K562 (cell line): ENCODE measurements at regions not wholly inside any gene's neighbourhood (a gene's known extent, or its start where the extent isn't known, plus 50 kb on each side); places are given as distances from the start of the nearest gene placed in this dataset.

Experiments
- ATAC-seq: fragments of 200-7000 bp; cut with Tn5 transposase; 3 replicates; pipeline ENCODE4 v1.9.1; 2020; ENCODE audit warnings: moderate library complexity
- BruUV-seq: library from RNA; stranded (reverse); fragments of 400-500 nt; replicated peaks from 2 replicates; lab custom pipeline; 2021; lab: Mats Ljungman, UMichigan
- CTCF ChIA-PET: fragments of 300-600 bp; formaldehyde crosslinking; extraction: SDS; loops from one replicate; lab custom pipeline; 2021; ENCODE audit warnings: low intra/inter-chr PET ratio; lab: Yijun Ruan, JAX
- POLR2A ChIA-PET: fragments of 300-600, 350-650 bp; sonication (Branson Sonifier 250); formaldehyde crosslinking; extraction: SDS; loops from one replicate; lab custom pipeline; 2021; ENCODE audit warnings: antibody characterized with exemption, inconsistent platforms; lab: Yijun Ruan, JAX
- DNase-seq, 4 experiments: peaks; one replicate each; pipeline versions ENCODE4 v3.0.0 to v3.0.0-alpha.2; 2011 to 2018; ENCODE audit warnings: low spot score in 3 of 4, mixed read lengths in 3 of 4; ENCODE audit errors: extremely low read depth in 1 of 4
- FAIRE-seq: peaks from 2 replicates; lab custom pipeline; 2011; peaks lifted over from hg19 to GRCh38; lab: Jason Lieb, UNC
- H2AFZ ChIP-seq: 2 replicates; pipeline ENCODE4 v1.6.0; 2011; ENCODE audit warnings: low read depth, low read length, control low read depth, inconsistent platforms
- H3K27ac ChIP-seq: fragments of 200-600 bp; 3 replicates; pipeline ENCODE4 v1.8.0; 2011; ENCODE audit warnings: low read depth, mild to moderate bottlenecking, control low read depth, inconsistent platforms, low read length, moderate library complexity, mixed read lengths; ENCODE audit errors: extremely low read depth
- H3K27me3 ChIP-seq, 2 experiments: fragments of 300-600 bp in 1 of 2; 2 replicates in 1 of 2; 3 replicates in 1 of 2; pipeline versions ENCODE4 v1.6.0 to v1.8.0; 2011; ENCODE audit warnings: inconsistent platforms in 2 of 2, low read length in 2 of 2, mild to moderate bottlenecking in 1 of 2, mixed read lengths in 1 of 2, moderate library complexity in 1 of 2; ENCODE audit not compliant: control insufficient read depth in 2 of 2, insufficient read depth in 2 of 2
- H3K36me3 ChIP-seq: fragments of 300-600 bp; 3 replicates; pipeline ENCODE4 v1.8.0; 2011; ENCODE audit warnings: mild to moderate bottlenecking, low read length, inconsistent platforms; ENCODE audit not compliant: control insufficient read depth, insufficient read depth
- H3K4me1 ChIP-seq, 2 experiments: fragments of 200-600 bp in 1 of 2; replicated peaks in 1 of 2; 2 replicates in 1 of 2; 3 replicates in 1 of 2; pipeline versions ENCODE4 v1.5.1 to v1.8.0; 2011; ENCODE audit warnings: inconsistent platforms in 2 of 2, low read length in 2 of 2, mild to moderate bottlenecking in 1 of 2, mixed read lengths in 1 of 2, moderate library complexity in 1 of 2; ENCODE audit not compliant: control insufficient read depth in 2 of 2, insufficient read depth in 2 of 2
- H3K4me2 ChIP-seq: 2 replicates; pipeline ENCODE4 v1.6.1; 2011; ENCODE audit warnings: low read length, control low read depth, inconsistent platforms, mixed read lengths; ENCODE audit not compliant: insufficient read depth
- H3K4me3 ChIP-seq: fragments of 200-600 bp; sonication (generic), shearing (Covaris generic); 2 replicates; pipeline ENCODE4 v1.5.1; 2016; ENCODE audit warnings: control low read depth, inconsistent platforms
- H3K79me2 ChIP-seq: fragments of 200-600 bp; 3 replicates; pipeline ENCODE4 v1.8.0; 2011; ENCODE audit warnings: low read length, inconsistent platforms; ENCODE audit not compliant: control insufficient read depth, insufficient read depth
- H3K9ac ChIP-seq, 2 experiments: 2 replicates each; pipeline versions ENCODE4 v1.6.0 to v1.6.1; 2011; ENCODE audit warnings: low read depth in 2 of 2, low read length in 2 of 2, control low read depth in 1 of 2, inconsistent platforms in 1 of 2, mild to moderate bottlenecking in 1 of 2, mixed read lengths in 1 of 2; ENCODE audit not compliant: insufficient read depth in 1 of 2
- H3K9me1 ChIP-seq: one replicate; pipeline ENCODE4 v1.6.0; 2011; ENCODE audit warnings: inconsistent platforms, mild to moderate bottlenecking, low read length, moderate library complexity; ENCODE audit not compliant: control insufficient read depth, insufficient read depth
- H3K9me3 ChIP-seq: replicated peaks from 2 replicates; pipeline ENCODE4 v1.5.1; 2011; ENCODE audit warnings: low read depth, low read length, inconsistent platforms; ENCODE audit not compliant: control insufficient read depth, insufficient read depth
- H4K20me1 ChIP-seq: replicated peaks from 2 replicates; pipeline ENCODE4 v1.6.1; 2011; ENCODE audit warnings: low read length, inconsistent platforms, mixed read lengths; ENCODE audit not compliant: control insufficient read depth, insufficient read depth
- DMBX1 ChIP-seq: fragments of 250-450 bp; sonication (Bioruptor Pico); IDR thresholded peaks from 2 replicates; pipeline ENCODE4 v1.8.0; 2022; ENCODE audit warnings: inconsistent platforms, mild to moderate bottlenecking, moderate library complexity, borderline replicate concordance
- HIVEP1 ChIP-seq: fragments of 250-450 bp; sonication (Bioruptor Pico); IDR thresholded peaks from 2 replicates; pipeline ENCODE4 v1.4.0; 2020; ENCODE audit warnings: mild to moderate bottlenecking
- KHSRP ChIP-seq: fragments of 450-650 bp; IDR thresholded peaks from 2 replicates; pipeline ENCODE4 v1.6.1; 2017
- KLF10 ChIP-seq: fragments of 250-450 bp; sonication (Bioruptor Pico); IDR thresholded peaks from 2 replicates; pipeline ENCODE4 v1.6.1; 2021; ENCODE audit warnings: matching md5 sums
- NFXL1 ChIP-seq: fragments of 450-650 bp; formaldehyde crosslinking; IDR thresholded peaks from 2 replicates; pipeline ENCODE4 v1.4.0; 2021; ENCODE audit warnings: mild to moderate bottlenecking
- PCBP1 ChIP-seq: fragments of 200-400 bp; formaldehyde crosslinking; IDR thresholded peaks from 2 replicates; pipeline ENCODE4 v1.6.1; 2018; ENCODE audit warnings: mild to moderate bottlenecking, low read depth, low read length; ENCODE audit not compliant: poor library complexity, severe bottlenecking
- STAG1 ChIP-seq: sonication (generic); formaldehyde crosslinking; IDR thresholded peaks from 2 replicates; pipeline ENCODE4 v1.5.0; 2020; ENCODE audit warnings: missing genetic modification reagents, borderline replicate concordance
- ZFP1 ChIP-seq: fragments of 450-650 bp; formaldehyde crosslinking; IDR thresholded peaks from 2 replicates; pipeline ENCODE4 v1.4.0; 2020; ENCODE audit warnings: mild to moderate bottlenecking, mixed read lengths
- ZNF778 ChIP-seq: fragments of 450-650 bp; formaldehyde crosslinking; IDR thresholded peaks from 2 replicates; pipeline ENCODE4 v1.4.0; 2020; ENCODE audit warnings: mild to moderate bottlenecking, moderate library complexity
- WGBS: fragments of 100-300 bp; shearing (Covaris generic); methylation state at CpG from one replicate; pipeline ENCODE4 v1.1.6; 2016; ENCODE audit warnings: low coverage, mixed read lengths; ENCODE audit not compliant: insufficient coverage; ENCODE audit errors: missing lambda C conversion rate; 5-methylcytosine and 5-hydroxymethylcytosine counted together
- in situ Hi-C: fragments of 300-500 bp; cut with MboI; formaldehyde crosslinking; loops from 4 replicates; pipeline ENCODE4 v1.15.0; 2018; ENCODE audit warnings: inconsistent platforms, mixed read lengths
- intact Hi-C: fragments of 100-400 bp; cut with micrococcal nuclease; formaldehyde crosslinking; loops from 2 replicates; pipeline ENCODE4 v1.14.2; 2022
- TF ChIP-seq, protein P1 (sequence below): fragments of 450-650 bp; IDR thresholded peaks from 2 replicates; pipeline ENCODE4 v1.6.1; 2016; ENCODE audit warnings: borderline replicate concordance
- TF ChIP-seq, protein P2 (sequence below): fragments of 250-450 bp; sonication (Bioruptor Pico); IDR thresholded peaks from 2 replicates; pipeline ENCODE4 v1.4.0; 2020; ENCODE audit warnings: borderline replicate concordance

DNA sequence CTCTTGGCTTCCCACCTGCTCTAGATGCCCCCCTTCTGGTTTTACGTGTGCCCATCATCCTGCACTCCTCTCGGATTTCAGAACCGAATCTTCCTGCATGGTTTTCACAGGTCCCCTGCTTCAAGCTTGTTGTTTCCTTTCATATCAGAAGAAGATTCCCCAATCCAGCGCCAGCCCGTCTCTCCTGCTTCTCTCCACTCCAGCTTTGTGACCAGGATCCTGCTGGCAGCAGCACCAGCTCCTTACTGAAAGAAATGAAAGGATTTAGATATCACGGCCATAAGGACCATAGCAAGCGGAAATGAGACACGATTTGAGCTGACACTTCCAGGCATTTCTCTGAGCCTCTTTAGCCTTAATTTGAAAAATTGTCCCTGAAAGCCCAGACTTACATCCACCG, 180.3 kb upstream of the UBE3A start:
- no peak overlapping the region for H3K27ac ChIP-seq
- BruUV-seq, result no TSS peak
- no peaks in the 10 kb centered on the region for H3K4me1 ChIP-seq
- no peaks in the 10 kb centered on the region for H4K20me1 ChIP-seq
- FAIRE-seq, result no peak
- TF ChIP-seq ZFP1 (CRISPR knock-in tag), result no peak
- no peak for TF ChIP-seq PCBP1
- TF ChIP-seq, protein P1, sequence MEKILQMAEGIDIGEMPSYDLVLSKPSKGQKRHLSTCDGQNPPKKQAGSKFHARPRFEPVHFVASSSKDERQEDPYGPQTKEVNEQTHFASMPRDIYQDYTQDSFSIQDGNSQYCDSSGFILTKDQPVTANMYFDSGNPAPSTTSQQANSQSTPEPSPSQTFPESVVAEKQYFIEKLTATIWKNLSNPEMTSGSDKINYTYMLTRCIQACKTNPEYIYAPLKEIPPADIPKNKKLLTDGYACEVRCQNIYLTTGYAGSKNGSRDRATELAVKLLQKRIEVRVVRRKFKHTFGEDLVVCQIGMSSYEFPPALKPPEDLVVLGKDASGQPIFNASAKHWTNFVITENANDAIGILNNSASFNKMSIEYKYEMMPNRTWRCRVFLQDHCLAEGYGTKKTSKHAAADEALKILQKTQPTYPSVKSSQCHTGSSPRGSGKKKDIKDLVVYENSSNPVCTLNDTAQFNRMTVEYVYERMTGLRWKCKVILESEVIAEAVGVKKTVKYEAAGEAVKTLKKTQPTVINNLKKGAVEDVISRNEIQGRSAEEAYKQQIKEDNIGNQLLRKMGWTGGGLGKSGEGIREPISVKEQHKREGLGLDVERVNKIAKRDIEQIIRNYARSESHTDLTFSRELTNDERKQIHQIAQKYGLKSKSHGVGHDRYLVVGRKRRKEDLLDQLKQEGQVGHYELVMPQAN, result no peak
- no peak for TF ChIP-seq HIVEP1 (CRISPR knock-in tag)
- TF ChIP-seq DMBX1 (CRISPR knock-in tag), result no peak
- no peak for TF ChIP-seq NFXL1 (CRISPR knock-in tag)
- TF ChIP-seq, protein P2, sequence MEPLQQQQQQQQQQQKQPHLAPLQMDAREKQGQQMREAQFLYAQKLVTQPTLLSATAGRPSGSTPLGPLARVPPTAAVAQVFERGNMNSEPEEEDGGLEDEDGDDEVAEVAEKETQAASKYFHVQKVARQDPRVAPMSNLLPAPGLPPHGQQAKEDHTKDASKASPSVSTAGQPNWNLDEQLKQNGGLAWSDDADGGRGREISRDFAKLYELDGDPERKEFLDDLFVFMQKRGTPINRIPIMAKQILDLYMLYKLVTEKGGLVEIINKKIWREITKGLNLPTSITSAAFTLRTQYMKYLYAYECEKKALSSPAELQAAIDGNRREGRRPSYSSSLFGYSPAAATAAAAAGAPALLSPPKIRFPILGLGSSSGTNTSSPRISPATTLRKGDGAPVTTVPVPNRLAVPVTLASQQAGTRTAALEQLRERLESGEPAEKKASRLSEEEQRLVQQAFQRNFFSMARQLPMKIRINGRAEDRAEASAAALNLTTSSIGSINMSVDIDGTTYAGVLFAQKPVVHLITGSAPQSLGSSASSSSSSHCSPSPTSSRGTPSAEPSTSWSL (CRISPR knock-in tag), result no peak
- TF ChIP-seq ZNF778 (CRISPR knock-in tag), result no peak
- no peak for TF ChIP-seq KHSRP
- no peak for TF ChIP-seq KLF10
- TF ChIP-seq STAG1, result no peak
- TF ChIP-seq, all 486 proteins: peak for 0
- intact Hi-C loops (no loop called here), in situ Hi-C loops (no loop called here)
- no peak overlapping the region for H3K9ac ChIP-seq
- H3K4me2 ChIP-seq, result no peak overlapping the region
- ATAC-seq, result no peak
- no peaks in the 10 kb centered on the region for H3K36me3 ChIP-seq
- H3K4me3 ChIP-seq, result no peak overlapping the region
- H3K9me3 ChIP-seq, result no peaks in the 10 kb centered on the region
- peaks cover 2 to 21% of the 10 kb centered on the region in 2 experiments; a peak in 2 of 5 replicates for H3K27me3 ChIP-seq
- no peak for DNase-seq
- H3K9me1 ChIP-seq, result no peaks in the 10 kb centered on the region
- H2AFZ ChIP-seq, result no peak overlapping the region
- no peaks in the 10 kb centered on the region for H3K79me2 ChIP-seq
- ChIA-PET POLR2A (no interaction called here), CTCF (no interaction called here)
- WGBS, result 0% methylated on average over 8 of the region's 9 CpGs
